Gastrocnemius medialis (tissue), 4 donors: ENCODE measurements at regions not wholly inside any gene's neighbourhood (a gene's known extent, or its start where the extent isn't known, plus 50 kb on each side); places are given as distances from the start of the nearest gene placed in this dataset.

ENCODE experiments used
- POLR2A ChIP-seq, 2 donors: fragments of 450-650 bp; IDR thresholded peaks; one replicate each; pipeline ENCODE4 v1.6.1; 2017; ENCODE audit warnings: antibody characterized with exemption in 2 of 2, mild to moderate bottlenecking in 2 of 2, moderate library complexity in 2 of 2
- TF ChIP-seq, protein P1 (sequence below), 5 experiments: fragments of 450-650 bp in 3 of 5; fragments of 200-600 bp in 2 of 5; sonication (generic) in 2 of 5; IDR thresholded peaks in 4 of 5; conservative IDR thresholded peaks in 1 of 5; 1 replicate in 4 of 5; 2 replicates in 1 of 5; pipeline ENCODE4 v1.5.1; 2016 to 2019; ENCODE audit warnings: antibody characterized with exemption in 5 of 5, mild to moderate bottlenecking in 3 of 5, moderate library complexity in 3 of 5

- TF ChIP-seq, protein P1, sequence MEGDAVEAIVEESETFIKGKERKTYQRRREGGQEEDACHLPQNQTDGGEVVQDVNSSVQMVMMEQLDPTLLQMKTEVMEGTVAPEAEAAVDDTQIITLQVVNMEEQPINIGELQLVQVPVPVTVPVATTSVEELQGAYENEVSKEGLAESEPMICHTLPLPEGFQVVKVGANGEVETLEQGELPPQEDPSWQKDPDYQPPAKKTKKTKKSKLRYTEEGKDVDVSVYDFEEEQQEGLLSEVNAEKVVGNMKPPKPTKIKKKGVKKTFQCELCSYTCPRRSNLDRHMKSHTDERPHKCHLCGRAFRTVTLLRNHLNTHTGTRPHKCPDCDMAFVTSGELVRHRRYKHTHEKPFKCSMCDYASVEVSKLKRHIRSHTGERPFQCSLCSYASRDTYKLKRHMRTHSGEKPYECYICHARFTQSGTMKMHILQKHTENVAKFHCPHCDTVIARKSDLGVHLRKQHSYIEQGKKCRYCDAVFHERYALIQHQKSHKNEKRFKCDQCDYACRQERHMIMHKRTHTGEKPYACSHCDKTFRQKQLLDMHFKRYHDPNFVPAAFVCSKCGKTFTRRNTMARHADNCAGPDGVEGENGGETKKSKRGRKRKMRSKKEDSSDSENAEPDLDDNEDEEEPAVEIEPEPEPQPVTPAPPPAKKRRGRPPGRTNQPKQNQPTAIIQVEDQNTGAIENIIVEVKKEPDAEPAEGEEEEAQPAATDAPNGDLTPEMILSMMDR (IDR thresholded peaks at IDR 0.05 in 4 of 5, conservative IDR thresholded peaks at IDR 0.05 in 1 of 5) = no peak
- no peak for TF ChIP-seq POLR2A (IDR thresholded peaks at IDR 0.05)
Observed at GRCh38 chr12:83700838-83701237, 1014.1 kb downstream of the TMTC2 start.
